Sigmoid colon (tissue), 4 donors: ENCODE measurements at regions not wholly inside any gene's neighbourhood (a gene's known extent, or its start where the extent isn't known, plus 50 kb on each side); places are given as distances from the start of the nearest gene placed in this dataset.

ENCODE experiments used
- CTCF ChIP-seq, 4 experiments: fragments of 450-650 bp in 3 of 4; fragments of 200-600 bp in 1 of 4; IDR thresholded peaks; one replicate each; pipeline ENCODE4 v1.5.1; 2016 to 2019; ENCODE audit warnings: antibody characterized with exemption in 4 of 4, mild to moderate bottlenecking in 3 of 4, moderate library complexity in 2 of 4
- POLR2A ChIP-seq, 2 donors: fragments of 450-650 bp; IDR thresholded peaks; one replicate each; pipeline ENCODE4 v1.6.1; 2016; ENCODE audit warnings: antibody characterized with exemption in 2 of 2, mild to moderate bottlenecking in 2 of 2, moderate library complexity in 2 of 2
- POLR2AphosphoS5 ChIP-seq, 4 donors: sonication (generic); formaldehyde crosslinking; IDR thresholded peaks; one replicate each; pipeline ENCODE4 v1.6.1; 2017; ENCODE audit warnings: antibody characterized with exemption in 4 of 4

DNA sequence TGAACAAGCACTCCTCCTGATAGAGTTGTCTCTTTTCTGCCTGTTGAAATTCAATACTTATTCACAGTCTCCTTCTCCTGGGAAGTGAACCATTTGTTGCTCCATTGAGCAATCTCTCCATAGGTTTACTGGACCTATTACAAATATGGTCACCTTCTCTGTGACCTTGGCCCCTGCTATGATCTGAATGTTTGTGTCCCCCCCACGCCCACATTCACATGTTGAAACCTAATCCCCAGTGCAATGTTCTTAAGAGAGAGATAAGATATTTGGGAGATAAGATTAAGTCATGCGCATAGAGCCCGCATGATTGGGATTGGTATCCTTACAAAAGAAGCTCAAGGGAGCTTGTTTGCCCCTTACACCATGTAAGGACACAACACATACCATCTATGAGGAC is 54.1 kb upstream of the GABRE start:
- no peak for TF ChIP-seq CTCF (IDR thresholded peaks at IDR 0.05)
- no peak for TF ChIP-seq POLR2AphosphoS5 (IDR thresholded peaks at IDR 0.05)
- no peak for TF ChIP-seq POLR2A (IDR thresholded peaks at IDR 0.05)
